ENCODE measurements at regions not wholly inside any gene's neighbourhood (a gene's known extent, or its start where the extent isn't known, plus 50 kb on each side); places are given as distances from the start of the nearest gene placed in this dataset.
A peak's percentile ranks its signal among the peaks of the same experiment; 100 is the strongest.

DNA sequence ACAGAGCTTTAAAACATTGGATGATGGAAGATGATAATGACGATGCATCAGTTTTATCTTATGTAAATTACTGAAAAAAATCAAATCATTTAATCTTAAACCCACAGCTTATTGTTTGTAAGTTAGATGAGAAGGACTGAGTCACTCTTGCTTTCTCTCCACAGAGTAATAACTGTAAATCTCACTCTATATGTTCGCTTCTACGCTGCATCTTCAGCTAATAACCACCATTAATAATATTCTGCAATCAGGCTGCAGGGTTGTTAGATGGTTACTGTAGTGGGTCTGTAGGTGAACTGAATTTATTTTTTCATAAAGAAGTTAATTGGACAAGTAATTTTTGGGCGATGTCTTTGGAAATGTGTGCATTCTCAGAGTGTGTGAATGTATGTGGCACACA is 260.0 kb downstream of the FAT3 start:
- DNase-seq = no peak

DNA sequence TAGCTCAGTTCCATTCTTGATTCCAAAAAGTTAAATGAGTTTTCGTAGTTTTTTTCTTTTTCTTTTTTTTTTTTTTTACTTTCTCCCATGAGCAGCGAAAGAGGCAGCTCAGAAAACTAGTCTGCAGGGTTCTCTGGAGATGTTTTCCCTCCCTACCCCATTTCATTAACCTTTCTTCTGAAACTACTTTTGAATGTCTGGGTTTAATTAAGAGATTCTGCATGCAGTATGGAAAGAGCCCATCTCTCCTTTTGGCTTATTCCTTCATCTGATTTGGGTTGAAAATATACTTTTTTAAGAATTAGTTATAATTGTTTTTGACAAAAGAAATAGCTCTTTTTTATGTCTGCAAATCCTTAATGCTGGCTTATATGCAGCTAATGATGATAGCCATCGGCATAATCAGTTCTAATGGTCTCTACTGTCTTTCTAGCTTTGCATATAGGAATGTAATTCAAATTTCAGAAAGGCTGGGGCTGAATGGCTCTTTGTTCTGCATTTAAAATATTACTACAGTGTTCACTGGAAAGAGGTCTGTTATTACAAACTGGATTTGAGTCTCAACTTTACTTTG is 265.3 kb downstream of the FAT3 start:
- no peak for DNase-seq

DNA sequence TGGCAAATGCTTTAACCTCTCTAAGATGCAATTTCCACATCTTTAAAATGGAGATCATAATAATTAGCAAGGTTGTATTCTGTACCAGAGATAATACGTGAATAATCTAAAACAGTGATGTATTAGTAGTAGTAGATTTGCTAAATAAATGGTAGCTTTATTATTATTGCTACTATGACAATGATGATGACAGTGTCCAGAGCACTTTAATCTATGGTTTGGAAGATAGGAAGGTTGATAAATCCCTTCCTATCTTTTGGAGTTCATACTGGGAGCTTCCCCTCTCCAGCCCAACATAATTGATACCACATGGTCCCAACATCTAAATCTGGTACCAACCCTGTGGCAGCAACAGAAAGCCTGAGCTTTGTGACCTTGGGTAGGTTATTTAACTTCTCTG is 267.8 kb downstream of the FAT3 start:
- DNase-seq = no peak

DNA sequence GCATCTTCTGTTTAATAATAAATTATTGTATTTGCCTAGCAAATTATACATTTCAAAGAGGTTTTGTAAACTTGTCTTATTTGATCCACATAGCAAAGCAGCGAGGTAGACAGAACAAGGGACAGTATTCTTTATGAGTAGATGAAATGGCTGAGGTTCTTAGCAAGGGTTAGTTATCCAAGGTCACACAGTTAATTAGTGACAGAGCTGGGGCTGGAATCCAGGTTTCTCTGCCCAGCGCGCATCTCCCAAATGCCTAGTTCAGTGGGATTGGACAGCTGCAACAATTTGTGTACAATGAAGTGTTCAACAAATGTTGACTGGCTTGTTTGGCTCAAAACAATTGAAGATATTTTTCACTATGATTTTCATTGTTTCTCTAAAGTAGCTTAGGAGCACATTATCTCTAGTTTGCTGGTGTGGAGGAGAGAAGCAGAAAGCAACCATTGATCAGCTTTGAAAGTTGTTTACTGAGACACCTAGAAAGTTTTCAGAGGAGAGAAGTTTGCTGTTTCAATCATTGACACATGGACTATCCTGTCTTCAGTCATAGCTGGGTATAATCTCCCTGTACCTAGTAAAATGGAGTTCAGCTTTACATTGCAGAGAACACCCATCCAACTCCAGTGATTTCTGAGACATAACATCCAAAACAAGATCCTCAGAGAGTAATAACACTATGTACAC is 270.6 kb downstream of the FAT3 start:
- no peak for DNase-seq

DNA sequence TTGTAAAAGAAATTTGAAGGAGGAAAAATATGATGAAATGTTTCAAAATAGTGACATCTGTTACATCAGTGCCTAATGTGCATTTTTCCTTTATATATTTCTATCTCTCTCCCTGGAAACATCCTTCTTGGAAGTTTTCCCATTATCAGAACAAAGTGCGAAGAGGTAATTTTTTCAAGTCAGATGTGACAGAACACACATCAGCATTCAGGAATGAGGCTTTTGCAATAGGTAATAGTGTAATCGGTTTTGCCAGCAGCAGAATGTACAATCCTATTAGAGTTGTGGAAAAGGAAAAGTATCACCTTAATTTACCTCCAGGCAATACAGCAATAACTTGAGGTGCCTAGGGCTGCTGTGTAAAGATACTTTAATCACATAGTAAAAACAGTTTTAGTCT is 275.8 kb downstream of the FAT3 start:
- no peak for DNase-seq

DNA sequence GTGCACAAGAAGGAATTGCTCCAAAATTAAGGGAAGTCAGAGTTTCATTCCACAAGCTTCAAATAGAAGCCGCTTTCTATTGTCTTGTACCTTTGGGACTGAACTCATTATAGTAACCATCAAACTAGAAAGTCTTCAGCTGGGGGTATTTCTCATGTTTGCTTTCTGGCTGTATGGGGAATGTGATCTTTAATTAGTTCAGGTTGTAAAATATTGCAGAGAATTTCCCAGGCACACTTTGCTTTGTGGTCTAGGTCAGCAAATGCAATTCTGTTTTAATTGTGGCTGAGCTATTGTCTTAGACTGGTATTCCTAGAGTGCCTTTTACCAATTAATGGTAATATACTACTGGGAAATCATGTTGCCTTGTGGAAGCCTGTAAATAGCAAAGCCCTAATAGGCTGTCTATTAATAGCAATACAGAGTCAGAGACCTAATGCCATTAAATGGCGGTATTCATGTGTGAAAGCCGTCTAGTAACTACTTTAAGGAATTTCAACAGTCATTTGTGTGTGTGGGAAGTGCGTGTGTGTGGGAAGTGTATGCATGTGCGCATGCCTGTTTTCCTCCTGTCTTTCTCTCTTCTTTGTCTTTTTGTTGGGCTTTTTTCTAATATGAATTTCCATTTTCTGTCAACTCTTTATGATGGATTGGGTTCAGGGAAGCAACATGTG is 276.6 kb downstream of the FAT3 start:
- no peak for DNase-seq

DNA sequence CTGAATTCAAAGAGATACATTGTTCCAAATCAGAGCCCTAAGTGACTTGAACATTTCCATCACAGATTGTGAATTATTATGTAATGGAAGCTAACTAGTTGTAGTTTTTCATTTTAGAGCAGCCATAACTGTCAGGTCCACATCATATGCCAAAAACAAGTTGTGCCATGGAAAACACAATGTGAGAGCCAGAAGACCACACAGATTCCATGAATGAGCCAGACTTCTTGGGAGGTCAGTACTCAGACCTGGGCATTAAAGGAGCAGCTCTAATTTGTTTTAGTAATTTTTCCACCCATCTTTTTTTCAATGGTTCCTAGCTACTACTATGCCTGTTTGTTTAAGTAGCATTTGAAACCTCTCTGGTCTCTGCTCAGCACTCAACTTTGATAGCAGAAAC is 279.4 kb downstream of the FAT3 start:
- DNase-seq = peak; percentile 17

DNA sequence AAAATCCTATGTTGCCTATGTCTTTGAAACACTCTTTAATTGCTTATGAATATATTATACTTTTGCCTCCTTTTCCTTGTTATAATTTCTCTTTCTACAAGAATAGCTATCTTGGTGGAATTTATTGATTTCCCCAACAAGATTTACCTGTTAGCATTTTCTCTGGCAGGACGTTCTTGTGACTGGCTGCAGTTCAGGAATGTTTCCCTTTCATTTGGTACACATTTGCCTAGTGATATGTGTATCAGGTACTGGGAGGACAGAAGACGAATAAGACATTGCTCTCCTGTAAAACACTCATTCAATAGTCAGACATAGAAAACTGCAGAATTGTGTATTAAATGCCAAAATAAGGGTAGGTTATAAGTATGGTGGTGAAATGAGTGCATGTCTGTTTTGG is 279.9 kb downstream of the FAT3 start:
- no peak for DNase-seq

DNA sequence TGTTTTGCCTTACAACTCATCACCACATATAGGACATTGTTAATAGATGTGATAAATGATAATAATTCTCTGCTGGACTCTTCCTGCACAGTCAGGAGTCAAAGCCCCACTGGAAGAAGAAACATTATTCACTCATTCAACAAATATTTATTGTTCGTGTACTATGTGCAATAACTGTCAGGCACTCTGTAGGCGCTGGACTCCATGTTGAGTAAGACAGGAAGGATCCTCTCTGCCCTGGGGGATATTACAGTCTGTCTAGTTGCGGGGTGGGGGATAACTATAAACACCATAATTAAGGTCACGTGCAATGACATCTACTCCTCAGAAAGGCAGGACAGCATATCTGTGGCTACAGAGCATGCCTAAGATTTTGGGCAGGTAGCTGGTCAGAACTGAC is 281.1 kb downstream of the FAT3 start:
- DNase-seq = no peak

DNA sequence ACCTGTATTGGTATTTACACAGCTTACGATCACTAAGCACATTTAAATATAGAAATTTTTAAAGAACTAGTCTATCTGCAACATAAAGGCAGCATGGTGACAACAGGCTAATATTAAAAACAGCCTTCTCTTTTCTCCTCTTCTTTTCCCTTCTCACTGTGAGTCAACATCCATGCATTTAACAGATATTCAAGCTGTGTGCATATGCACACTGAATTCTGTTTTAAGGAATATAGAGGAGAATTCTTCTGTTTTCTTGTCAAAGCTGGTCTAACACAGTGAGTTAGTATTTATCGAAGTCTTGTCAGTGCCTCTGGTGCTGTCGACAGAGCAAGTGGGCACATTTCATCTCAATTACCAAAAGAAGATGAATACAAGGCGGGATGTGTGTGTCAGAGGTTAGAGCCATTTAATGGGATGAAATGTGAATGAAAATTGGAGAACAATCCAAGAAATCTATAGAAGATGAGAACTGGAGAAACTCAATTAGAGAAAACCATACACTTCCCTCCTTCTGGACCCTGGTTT is 282.3 kb downstream of the FAT3 start:
- DNase-seq = no peak

DNA sequence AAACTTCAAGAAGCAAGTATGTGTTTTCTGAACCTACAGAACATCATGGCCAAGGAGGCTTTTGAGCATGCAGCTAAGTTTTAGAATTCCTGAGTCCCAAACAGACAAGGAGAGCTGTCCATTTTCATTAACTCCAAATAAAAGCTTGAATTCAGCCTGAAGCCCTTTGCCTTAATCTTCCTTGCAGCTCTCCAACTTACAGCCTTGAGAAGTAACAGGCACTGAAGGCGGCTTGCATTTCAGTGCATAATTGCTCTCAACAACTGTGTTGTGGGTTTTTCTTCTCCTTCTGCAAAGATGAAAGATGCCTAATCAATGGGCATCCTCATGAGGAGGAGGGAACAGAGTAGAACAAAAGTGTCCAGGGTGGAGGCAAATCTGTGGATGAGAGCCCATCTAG is 286.0 kb downstream of the FAT3 start:
- no peak for DNase-seq

DNA sequence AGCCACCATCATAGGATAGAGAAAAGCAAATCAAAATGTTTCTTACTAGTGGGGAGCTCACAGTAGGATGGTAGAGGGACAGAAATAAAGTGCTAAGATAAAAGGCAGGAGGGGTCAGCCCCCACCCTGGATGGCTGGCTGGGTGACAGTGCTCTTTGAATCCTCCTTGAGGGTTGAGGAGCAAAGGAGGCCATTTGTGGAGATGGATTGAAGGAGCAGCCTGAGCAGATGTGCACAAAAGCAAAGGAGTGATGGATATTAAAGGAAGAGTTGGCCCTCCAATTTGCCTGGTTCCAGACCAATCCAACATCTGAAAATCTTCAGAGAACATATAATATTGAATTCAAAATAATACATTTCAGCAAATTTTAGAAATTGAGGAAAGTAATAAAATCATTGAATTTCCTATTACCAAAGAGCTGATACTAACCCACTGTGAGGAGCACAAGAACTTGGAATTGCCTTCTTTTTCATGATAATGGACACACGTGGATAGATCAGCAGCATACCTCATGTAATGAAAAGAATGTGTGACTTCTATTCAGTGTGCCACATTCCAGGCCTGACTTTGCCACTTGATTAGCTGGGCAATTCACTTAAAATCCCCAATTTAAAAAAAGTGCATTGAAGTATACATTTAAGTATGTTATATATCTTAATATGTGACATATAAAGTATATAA is 287.0 kb downstream of the FAT3 start:
- DNase-seq = no peak

DNA sequence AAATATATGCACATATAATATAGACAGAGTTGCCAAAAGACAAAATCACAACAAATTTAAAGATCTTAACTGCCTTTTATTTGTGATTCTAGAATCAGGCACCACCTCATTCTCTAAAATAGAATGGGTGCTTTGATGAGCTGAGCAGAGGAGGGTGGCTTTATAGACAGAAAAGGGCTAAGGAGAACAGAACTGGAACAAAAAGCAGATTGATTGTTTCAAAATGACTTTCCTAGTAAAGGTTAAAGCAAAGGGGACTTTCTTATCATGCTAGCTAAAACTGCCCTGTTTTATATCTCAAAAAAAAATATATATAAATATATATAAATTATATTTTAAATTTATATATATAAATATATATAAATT is 287.6 kb downstream of the FAT3 start:
- no peak for DNase-seq

DNA sequence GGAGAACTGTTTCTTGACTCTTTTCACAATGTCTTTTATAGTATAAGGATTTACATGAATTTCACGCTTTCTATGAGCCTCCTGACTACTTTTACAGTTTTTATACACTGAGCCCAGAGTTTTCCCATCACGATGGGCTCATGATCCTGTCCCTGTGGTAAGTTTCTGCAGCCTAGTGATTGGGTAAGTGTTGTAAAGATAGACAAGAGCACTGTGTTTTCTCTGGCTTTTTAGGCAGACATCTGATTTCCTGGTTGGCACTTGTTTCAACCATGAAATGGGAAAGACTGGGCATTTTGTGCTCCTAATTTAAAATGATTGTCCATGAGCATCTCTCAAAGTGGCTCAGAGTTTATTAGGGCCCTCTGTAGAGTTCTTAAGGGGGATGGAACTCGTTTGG is 299.0 kb downstream of the FAT3 start:
- no peak for DNase-seq

DNA sequence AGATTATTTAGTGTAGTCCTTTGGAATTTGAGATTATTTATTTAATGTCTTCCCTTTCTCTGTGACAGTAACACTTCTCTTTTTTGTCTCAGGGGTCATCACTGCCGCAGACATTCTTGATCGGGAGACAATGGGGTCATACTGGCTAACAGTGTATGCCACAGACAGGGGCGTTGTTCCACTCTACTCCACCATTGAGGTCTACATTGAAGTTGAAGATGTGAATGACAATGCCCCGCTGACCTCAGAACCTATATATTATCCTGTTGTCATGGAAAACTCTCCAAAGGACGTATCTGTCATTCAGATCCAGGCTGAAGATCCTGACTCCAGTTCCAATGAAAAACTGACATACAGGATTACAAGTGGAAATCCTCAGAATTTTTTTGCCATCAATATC is 299.9 kb downstream of the FAT3 start:
- DNase-seq = no peak

DNA sequence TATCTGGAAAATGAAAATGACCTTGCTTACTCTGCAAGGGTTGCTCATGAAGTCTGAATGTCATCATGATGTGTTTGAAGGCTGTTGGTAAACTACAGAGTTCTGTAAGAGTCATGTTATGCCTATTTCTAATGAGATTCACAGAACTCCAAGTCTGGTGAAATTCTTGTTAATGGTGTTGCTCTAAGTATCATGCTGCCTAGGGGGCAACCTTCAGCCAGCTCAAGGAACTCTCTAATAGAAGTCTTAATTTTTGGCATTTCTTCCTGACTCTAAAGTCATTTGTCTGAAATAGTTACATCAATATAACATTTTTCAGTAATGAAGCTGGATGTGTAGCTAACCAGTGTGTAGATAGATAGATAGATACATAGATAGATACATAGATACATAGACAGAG is 302.8 kb downstream of the FAT3 start:
- DNase-seq = no peak

DNA sequence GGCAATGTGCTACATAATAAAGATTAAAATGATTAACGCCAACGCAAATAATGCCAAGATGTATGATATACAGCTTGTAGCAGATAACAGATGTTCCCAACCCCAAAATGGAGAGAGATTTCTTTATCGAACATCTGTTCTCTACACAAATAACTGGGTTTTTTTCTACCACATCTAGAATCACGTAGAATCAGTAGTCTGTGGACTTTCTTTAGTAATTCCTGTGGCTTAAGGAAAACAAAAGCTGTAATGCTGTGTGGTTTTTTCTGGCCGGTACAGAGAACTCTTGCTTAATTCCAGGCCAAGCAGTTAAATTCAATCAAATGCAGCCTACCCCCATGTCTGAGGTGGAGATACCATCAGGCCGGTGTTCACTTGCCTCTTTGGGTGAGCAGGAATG is 303.4 kb downstream of the FAT3 start:
- DNase-seq = no peak

DNA sequence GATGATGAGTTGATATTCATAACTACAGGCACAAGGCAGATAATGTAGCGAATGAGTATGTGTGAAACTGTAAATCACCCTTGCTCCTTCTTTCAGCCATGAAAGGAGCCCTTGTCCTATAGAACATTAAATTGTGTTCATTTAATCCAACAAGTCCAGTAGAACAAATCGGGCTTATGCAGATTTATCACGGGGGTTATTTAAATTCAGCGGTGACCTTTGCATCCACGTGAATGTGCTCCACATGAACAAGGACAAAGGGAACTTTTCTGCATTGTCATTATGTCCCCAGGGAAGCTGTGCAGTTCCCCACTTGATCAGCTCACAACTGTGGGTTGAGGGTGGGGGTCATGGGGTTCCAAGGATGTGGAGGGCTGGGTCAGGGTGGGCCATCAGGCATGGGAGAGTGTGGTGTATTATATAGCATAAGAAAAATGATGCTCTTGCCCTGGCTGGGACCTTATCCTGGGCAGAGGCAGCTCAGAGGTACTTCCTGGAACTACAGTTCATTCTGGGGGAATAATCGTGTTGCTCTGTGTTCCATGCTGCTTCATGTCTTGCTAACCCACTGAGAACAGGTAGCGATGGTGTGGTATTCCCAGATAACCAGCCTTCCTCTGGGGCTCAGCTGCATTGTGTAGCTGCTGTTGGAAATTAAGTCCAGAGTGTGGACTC is 306.6 kb downstream of the FAT3 start:
- DNase-seq = no peak

DNA sequence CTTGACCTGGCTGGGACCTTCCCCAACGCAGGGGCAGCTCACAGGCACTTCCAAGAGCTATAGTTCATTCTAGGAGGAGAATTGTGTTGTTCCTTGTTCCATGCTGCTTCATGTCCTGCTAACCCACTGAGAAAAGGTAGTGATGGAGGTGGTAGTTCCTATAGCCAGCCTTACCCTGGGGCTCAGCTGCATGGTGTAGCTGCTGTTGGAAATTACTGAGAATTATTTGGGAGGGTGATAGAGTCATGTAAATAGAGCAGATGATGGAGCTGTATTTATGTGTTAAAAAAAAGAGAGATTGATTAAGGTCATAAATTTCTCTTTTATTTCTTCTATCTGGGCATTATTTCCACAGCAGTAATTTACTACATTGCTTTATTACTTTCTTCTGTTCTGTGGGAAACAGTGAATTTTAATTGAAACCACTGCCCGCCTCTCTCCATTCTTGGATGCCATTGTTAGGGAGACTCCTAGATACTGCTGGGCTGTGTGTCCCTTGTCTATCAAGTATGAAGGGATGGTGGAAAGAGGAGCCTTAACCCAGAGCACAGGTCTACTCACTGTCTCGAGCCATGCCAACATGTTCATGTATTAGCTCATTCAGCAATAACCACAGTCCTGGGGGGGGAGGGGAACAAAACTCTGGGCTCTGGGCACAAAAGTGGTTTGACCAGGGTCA is 309.2 kb downstream of the FAT3 start:
- DNase-seq = no peak

DNA sequence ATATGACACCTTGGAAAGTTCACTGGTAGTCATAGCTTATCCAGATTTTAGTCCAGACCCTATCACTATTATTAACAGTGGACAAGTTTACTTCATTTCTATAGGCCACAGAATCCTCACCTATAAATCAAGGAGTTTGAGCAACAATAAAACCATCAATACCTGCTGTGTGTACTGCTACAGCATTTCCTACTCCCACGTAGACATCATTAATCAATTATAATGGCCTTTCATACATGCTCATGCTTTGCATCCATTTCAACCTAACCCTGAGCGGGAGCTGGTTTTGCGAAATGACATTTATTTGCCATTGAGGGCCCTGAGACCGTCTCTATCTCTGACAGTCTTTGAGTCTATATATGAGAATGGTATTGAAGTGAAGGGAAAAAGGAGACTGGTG is 312.3 kb downstream of the FAT3 start:
- DNase-seq = no peak

DNA sequence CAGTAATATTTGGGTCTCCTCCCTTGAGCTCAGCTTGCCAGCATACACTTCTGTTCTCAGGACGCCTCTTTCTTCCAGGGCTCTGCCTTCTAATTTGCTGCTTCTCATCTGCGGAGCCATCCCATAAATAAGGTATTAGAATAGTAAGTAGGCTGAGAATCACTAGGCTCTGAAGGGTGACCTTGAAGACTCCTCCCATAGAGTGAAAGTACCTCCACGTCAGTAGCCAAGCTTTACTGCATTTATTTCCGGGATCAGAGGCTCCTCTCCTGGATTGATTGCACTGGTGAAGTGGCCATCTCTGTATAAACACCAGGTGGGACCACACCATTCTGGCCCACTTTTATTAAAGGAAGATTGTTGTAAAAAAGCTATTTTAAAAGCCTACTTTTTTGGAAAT is 315.5 kb downstream of the FAT3 start:
- no peak for DNase-seq

DNA sequence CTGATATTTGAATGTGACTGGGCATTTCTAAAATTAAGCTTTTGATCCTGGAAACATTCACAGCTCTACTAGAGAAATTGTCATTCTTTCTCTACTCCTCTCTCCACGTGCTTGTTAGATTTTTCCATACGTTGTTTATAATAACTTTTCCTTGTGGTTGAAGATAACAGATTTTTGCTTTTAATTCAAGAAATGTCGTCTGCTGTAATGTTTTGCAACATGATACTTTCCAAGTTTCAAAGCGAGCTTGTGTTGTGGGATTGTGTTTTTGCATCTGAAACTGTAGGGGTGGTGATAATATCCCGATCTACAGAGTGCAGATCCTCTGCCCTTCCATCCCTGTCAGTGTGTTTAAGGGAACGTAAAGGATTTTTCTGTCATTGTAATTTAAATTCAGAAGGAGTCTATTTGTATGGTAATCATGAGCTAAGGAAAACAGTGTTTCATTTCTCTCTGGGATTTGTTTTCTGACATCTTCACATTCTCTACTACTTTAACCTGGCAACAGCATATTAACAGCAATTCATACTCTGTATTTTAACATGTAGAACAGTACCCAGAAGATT is 321.4 kb downstream of the FAT3 start:
- no peak for DNase-seq

Data from NCI-H446 treated with DMSO at 0.1 percent for 48 hours (cell line).